Upper lobe of right lung (tissue), 1 donor: ENCODE measurements at regions not wholly inside any gene's neighbourhood (a gene's known extent, or its start where the extent isn't known, plus 50 kb on each side); places are given as distances from the start of the nearest gene placed in this dataset.

Experiments used
- ATAC-seq: fragments of 200-7000 bp; cut with Tn5 transposase; one replicate; pipeline ENCODE4 v1.9.1; 2020; ENCODE audit warnings: mild to moderate bottlenecking, moderate library complexity
- DNase-seq: peaks from one replicate; pipeline ENCODE4 v3.0.0-alpha.2; 2020
- H3K27ac ChIP-seq: fragments of 200-600 bp; one replicate; pipeline ENCODE4 v1.8.0; 2022
- H3K27me3 ChIP-seq: fragments of 200-600 bp; one replicate; pipeline ENCODE4 v1.8.0; 2022; ENCODE audit warnings: mild to moderate bottlenecking
- H3K36me3 ChIP-seq: fragments of 200-600 bp; one replicate; pipeline ENCODE4 v1.8.0; 2022
- H3K4me1 ChIP-seq: fragments of 200-600 bp; one replicate; pipeline ENCODE4 v1.8.0; 2022
- H3K4me3 ChIP-seq: fragments of 200-600 bp; one replicate; pipeline ENCODE4 v1.8.0; 2022; ENCODE audit warnings: mild to moderate bottlenecking
- H3K9me3 ChIP-seq: fragments of 200-600 bp; one replicate; pipeline ENCODE4 v1.8.0; 2022
- intact Hi-C: fragments of 100-400 bp; cut with DNase I; formaldehyde crosslinking; loops from one replicate; pipeline ENCODE4 v1.11.0; 2022
- TF ChIP-seq, protein P1 (sequence below): fragments of 200-600 bp; IDR thresholded peaks from one replicate; pipeline ENCODE4 v1.8.0; 2022; ENCODE audit warnings: antibody characterized with exemption
- donor health status: DM: no; HTN: yes; CAD: no; lungs with severe emphysema.

- DNase-seq (no peak), ATAC-seq (no peak)
- H3K27me3 ChIP-seq = no peaks in the 10 kb centered on the region
- no peaks in the 10 kb centered on the region for H3K4me1 ChIP-seq
- no peak overlapping the region for H3K4me3 ChIP-seq
- TF ChIP-seq, protein P1, sequence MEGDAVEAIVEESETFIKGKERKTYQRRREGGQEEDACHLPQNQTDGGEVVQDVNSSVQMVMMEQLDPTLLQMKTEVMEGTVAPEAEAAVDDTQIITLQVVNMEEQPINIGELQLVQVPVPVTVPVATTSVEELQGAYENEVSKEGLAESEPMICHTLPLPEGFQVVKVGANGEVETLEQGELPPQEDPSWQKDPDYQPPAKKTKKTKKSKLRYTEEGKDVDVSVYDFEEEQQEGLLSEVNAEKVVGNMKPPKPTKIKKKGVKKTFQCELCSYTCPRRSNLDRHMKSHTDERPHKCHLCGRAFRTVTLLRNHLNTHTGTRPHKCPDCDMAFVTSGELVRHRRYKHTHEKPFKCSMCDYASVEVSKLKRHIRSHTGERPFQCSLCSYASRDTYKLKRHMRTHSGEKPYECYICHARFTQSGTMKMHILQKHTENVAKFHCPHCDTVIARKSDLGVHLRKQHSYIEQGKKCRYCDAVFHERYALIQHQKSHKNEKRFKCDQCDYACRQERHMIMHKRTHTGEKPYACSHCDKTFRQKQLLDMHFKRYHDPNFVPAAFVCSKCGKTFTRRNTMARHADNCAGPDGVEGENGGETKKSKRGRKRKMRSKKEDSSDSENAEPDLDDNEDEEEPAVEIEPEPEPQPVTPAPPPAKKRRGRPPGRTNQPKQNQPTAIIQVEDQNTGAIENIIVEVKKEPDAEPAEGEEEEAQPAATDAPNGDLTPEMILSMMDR = no peak
- intact Hi-C loops = no loop called here
- H3K9me3 ChIP-seq = no peaks in the 10 kb centered on the region
- no peaks in the 10 kb centered on the region for H3K36me3 ChIP-seq
- no peak overlapping the region for H3K27ac ChIP-seq
Measured at GRCh38 chr1:165080253-165080896, 276.1 kb downstream of the LMX1A start.

GRCh38 chr1:165078391-165078790, 278.1 kb downstream of the LMX1A start:
- TF ChIP-seq, protein P1 = no peak
- intact Hi-C loops = no loop called here

GRCh38 chr1:165075725-165076370, 280.7 kb downstream of the LMX1A start:
- no peak overlapping the region for H3K27ac ChIP-seq
- H3K27me3 ChIP-seq = no peaks in the 10 kb centered on the region
- TF ChIP-seq, protein P1 = peak; percentile 48
- intact Hi-C loops = no loop called here
- no peaks in the 10 kb centered on the region for H3K4me1 ChIP-seq
- DNase-seq (no peak), ATAC-seq (peak; percentile 47)
- H3K36me3 ChIP-seq = no peaks in the 10 kb centered on the region
- H3K9me3 ChIP-seq = no peaks in the 10 kb centered on the region
- no peak overlapping the region for H3K4me3 ChIP-seq

More at GRCh38 chr1:165078391-165078790, 278.1 kb downstream of the LMX1A start:
- no peaks in the 10 kb centered on the region for H3K27me3 ChIP-seq
- H3K9me3 ChIP-seq = no peaks in the 10 kb centered on the region
- H3K4me1 ChIP-seq = no peaks in the 10 kb centered on the region
- DNase-seq (no peak), ATAC-seq (no peak)
- no peaks in the 10 kb centered on the region for H3K36me3 ChIP-seq
- no peak overlapping the region for H3K4me3 ChIP-seq
- no peak overlapping the region for H3K27ac ChIP-seq

GRCh38 chr1:165073185-165074007, 283.1 kb downstream of the LMX1A start:
- ATAC-seq (peak; percentile 81), DNase-seq (no peak)
- Histone ChIP-seq H3K27ac (no peak overlapping the region), H3K4me1 (no peaks in the 10 kb centered on the region), H3K36me3 (no peaks in the 10 kb centered on the region), H3K9me3 (no peaks in the 10 kb centered on the region), H3K27me3 (no peaks in the 10 kb centered on the region), H3K4me3 (no peak overlapping the region)
- intact Hi-C loops = no loop called here
- TF ChIP-seq, protein P1 = peak; percentile 77

GRCh38 chr1:165070675-165071074, 285.8 kb downstream of the LMX1A start:
- Histone ChIP-seq H3K9me3 (no peaks in the 10 kb centered on the region), H3K4me3 (no peak overlapping the region), H3K4me1 (no peaks in the 10 kb centered on the region), H3K27me3 (no peaks in the 10 kb centered on the region), H3K36me3 (no peaks in the 10 kb centered on the region), H3K27ac (no peak overlapping the region)
- no peak for ATAC-seq
- TF ChIP-seq, protein P1 = no peak
- no peak for DNase-seq
- intact Hi-C loops = no loop called here
